ENCODE measurements at regions not wholly inside any gene's neighbourhood (a gene's known extent, or its start where the extent isn't known, plus 50 kb on each side); places are given as distances from the start of the nearest gene placed in this dataset.

GRCh38 chr4:38344929-38345328 is 319.1 kb upstream of the KLF3 start:
- Mint-ChIP-seq H3K4me3 (no peak overlapping the region), H3K4me1 (ENCODE audit: low read depth) (no peaks in the 10 kb centered on the region), H3K9me3 (peaks cover 24% of the 10 kb centered on the region), H3K27me3 (peaks cover 4% of the 10 kb centered on the region), H3K36me3 (ENCODE audit: low read depth) (peaks cover 6% of the 10 kb centered on the region), H3K27ac (no peak overlapping the region)

- Mint-ChIP-seq H3K27ac (no peak overlapping the region), H3K4me3 (no peak overlapping the region), H3K9me3 (peaks cover 36% of the 10 kb centered on the region), H3K27me3 (no peaks in the 10 kb centered on the region), H3K36me3 (ENCODE audit: low read depth) (peaks cover 6% of the 10 kb centered on the region), H3K4me1 (ENCODE audit: low read depth) (no peaks in the 10 kb centered on the region)
Measured at GRCh38 chr4:38347251-38347650, 316.7 kb upstream of the KLF3 start.

GRCh38 chr4:38354421-38354820 is 309.6 kb upstream of the KLF3 start:
- Mint-ChIP-seq H3K27ac (no peak overlapping the region), H3K27me3 (no peaks in the 10 kb centered on the region)

GRCh38 chr4:38354872-38355271 is 309.1 kb upstream of the KLF3 start:
- Mint-ChIP-seq H3K4me3 (no peak overlapping the region), H3K36me3 (ENCODE audit: low read depth) (no peaks in the 10 kb centered on the region), H3K27ac (no peak overlapping the region), H3K4me1 (ENCODE audit: low read depth) (no peaks in the 10 kb centered on the region), H3K9me3 (peaks cover 13% of the 10 kb centered on the region), H3K27me3 (no peaks in the 10 kb centered on the region)

More at GRCh38 chr4:38354421-38354820, 309.6 kb upstream of the KLF3 start:
- no peaks in the 10 kb centered on the region for H3K4me1 Mint-ChIP-seq (ENCODE audit: low read depth)
- H3K4me3 Mint-ChIP-seq: no peak overlapping the region
- H3K9me3 Mint-ChIP-seq: peaks cover 14% of the 10 kb centered on the region
- H3K36me3 Mint-ChIP-seq (ENCODE audit: low read depth): no peaks in the 10 kb centered on the region

- no peaks in the 10 kb centered on the region for H3K4me1 Mint-ChIP-seq (ENCODE audit: low read depth)
- H3K36me3 Mint-ChIP-seq (ENCODE audit: low read depth): no peaks in the 10 kb centered on the region
- H3K27me3 Mint-ChIP-seq: no peaks in the 10 kb centered on the region
- no peak overlapping the region for H3K4me3 Mint-ChIP-seq
- peaks cover under 1% of the 10 kb centered on the region for H3K9me3 Mint-ChIP-seq
- H3K27ac Mint-ChIP-seq: no peak overlapping the region
Measured at GRCh38 chr4:38356686-38357085, 307.3 kb upstream of the KLF3 start.

DNA sequence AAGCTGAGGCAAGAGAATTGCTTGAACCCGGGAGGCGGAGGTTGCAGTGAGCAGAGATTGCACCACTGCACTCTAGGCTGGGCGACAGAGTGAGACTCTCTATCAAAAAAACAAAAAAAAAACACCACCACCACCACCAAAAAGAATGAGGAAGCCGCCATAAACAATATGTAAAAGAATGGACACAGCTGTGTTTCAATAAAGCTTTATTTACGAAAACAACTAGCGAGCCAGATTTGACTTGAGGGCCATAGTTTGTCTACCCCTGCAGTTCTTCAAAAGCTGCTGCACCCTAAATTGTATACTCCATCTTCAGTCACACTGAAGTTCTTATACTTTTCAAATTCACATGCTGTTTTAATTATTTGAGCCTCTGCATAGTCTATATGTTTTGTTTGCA is 306.5 kb upstream of the KLF3 start:
- no peaks in the 10 kb centered on the region for H3K27me3 Mint-ChIP-seq
- no peaks in the 10 kb centered on the region for H3K36me3 Mint-ChIP-seq (ENCODE audit: low read depth)
- no peak overlapping the region for H3K27ac Mint-ChIP-seq
- no peaks in the 10 kb centered on the region for H3K9me3 Mint-ChIP-seq
- H3K4me1 Mint-ChIP-seq (ENCODE audit: low read depth): no peaks in the 10 kb centered on the region
- no peak overlapping the region for H3K4me3 Mint-ChIP-seq

- no peaks in the 10 kb centered on the region for H3K4me1 Mint-ChIP-seq (ENCODE audit: low read depth)
- H3K27me3 Mint-ChIP-seq: no peaks in the 10 kb centered on the region
- no peak overlapping the region for H3K27ac Mint-ChIP-seq
- H3K4me3 Mint-ChIP-seq: no peak overlapping the region
- H3K36me3 Mint-ChIP-seq (ENCODE audit: low read depth): no peaks in the 10 kb centered on the region
- no peaks in the 10 kb centered on the region for H3K9me3 Mint-ChIP-seq
Measured at GRCh38 chr4:38359113-38359512, 304.9 kb upstream of the KLF3 start.

- no peaks in the 10 kb centered on the region for H3K27me3 Mint-ChIP-seq
- no peak overlapping the region for H3K4me3 Mint-ChIP-seq
- H3K36me3 Mint-ChIP-seq (ENCODE audit: low read depth): no peaks in the 10 kb centered on the region
- no peak overlapping the region for H3K27ac Mint-ChIP-seq
- no peaks in the 10 kb centered on the region for H3K4me1 Mint-ChIP-seq (ENCODE audit: low read depth)
- H3K9me3 Mint-ChIP-seq: no peaks in the 10 kb centered on the region
Measured at GRCh38 chr4:38360201-38360600, 303.8 kb upstream of the KLF3 start.

DNA sequence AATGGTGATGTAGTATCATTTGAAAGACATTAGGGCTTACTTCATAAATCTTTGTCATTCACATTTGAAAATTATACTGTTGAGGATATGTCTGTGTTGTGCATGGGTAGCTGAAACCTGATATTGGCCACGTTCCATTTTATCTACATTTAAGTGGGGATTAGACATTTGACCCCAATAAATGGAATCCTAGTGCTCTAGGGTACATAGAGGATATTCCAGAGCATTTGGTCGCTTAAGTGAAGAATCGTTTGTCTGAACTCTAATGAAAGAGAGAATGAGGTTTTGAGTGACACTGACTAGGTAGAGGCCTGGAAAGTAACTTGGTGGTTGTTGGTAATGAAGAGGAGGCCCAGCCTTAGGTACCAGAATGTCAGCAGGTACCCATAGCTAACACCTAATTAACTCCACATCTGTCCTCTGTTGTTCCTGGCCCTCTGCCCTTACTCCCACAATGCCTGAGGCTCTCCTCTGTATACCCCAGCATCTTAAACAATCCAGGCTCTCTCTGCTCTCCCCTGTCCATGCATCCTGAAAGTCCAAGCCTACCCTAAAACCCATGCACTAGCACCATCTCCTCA is 299.5 kb upstream of the KLF3 start:
- Mint-ChIP-seq H3K9me3 (no peaks in the 10 kb centered on the region), H3K27ac (no peak overlapping the region), H3K36me3 (ENCODE audit: low read depth) (no peaks in the 10 kb centered on the region)

DNA sequence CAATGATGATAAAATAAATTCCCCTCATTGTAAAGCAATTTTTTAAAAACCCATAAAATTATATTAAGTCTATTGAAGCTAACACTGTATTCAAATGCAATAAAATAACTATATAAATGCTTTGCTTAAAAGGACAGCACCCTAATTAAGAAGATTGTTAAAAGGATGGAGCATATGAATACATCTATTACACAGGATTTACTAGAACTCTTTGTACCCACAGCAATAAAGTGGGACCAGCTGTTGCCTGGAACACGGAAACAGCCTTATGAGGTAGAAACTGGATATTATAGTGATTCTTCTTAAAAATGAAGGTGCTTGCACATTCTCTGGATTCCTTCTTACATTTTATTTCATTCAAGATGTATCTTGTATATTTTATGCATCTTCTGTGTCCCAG is 298.7 kb upstream of the KLF3 start:
- no peaks in the 10 kb centered on the region for H3K36me3 Mint-ChIP-seq (ENCODE audit: low read depth)
- H3K27me3 Mint-ChIP-seq: no peaks in the 10 kb centered on the region
- no peak overlapping the region for H3K27ac Mint-ChIP-seq
- peaks cover 11% of the 10 kb centered on the region for H3K4me1 Mint-ChIP-seq (ENCODE audit: low read depth)
- no peak overlapping the region for H3K4me3 Mint-ChIP-seq
- no peaks in the 10 kb centered on the region for H3K9me3 Mint-ChIP-seq

More for the DNA sequence above, 299.5 kb upstream of the KLF3 start:
- H3K27me3 Mint-ChIP-seq: no peaks in the 10 kb centered on the region
- no peak overlapping the region for H3K4me3 Mint-ChIP-seq
- H3K4me1 Mint-ChIP-seq (ENCODE audit: low read depth): peaks cover 11% of the 10 kb centered on the region

DNA sequence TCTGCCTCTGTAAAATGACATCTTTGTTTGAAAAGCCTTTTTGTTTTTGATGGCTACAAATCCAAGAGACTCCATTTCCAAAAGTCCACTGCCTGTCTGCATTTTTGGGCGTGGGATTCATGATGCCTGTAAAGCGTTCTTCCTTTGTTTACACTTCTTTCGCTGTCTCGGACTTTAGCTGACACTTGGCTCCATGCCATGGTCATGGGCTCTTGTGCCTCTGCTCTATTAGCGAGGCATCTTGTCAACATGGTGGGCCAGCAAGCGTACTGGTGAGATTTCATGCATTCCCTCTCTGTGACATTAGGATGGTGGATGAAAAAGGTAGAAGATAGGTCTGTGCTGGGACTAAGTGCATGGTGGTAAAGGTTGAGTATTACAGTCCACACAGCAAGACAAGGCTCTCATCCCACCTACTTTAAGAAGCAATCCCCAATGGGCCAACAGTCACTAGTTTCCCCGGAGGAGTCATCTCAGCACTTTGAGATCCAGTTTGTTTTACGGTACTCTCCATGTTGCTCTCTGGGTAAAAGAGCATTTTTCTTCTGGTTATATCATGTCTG is 298.2 kb upstream of the KLF3 start:
- H3K27ac Mint-ChIP-seq: no peak overlapping the region

GRCh38 chr4:38366456-38366855 is 297.5 kb upstream of the KLF3 start:
- Mint-ChIP-seq H3K9me3 (no peaks in the 10 kb centered on the region), H3K4me3 (no peak overlapping the region), H3K27ac (no peak overlapping the region), H3K27me3 (no peaks in the 10 kb centered on the region), H3K36me3 (ENCODE audit: low read depth) (no peaks in the 10 kb centered on the region), H3K4me1 (ENCODE audit: low read depth) (peaks cover 11% of the 10 kb centered on the region)

More for the DNA sequence above, 298.2 kb upstream of the KLF3 start:
- no peaks in the 10 kb centered on the region for H3K9me3 Mint-ChIP-seq
- H3K27me3 Mint-ChIP-seq: no peaks in the 10 kb centered on the region
- H3K36me3 Mint-ChIP-seq (ENCODE audit: low read depth): no peaks in the 10 kb centered on the region
- peaks cover 11% of the 10 kb centered on the region for H3K4me1 Mint-ChIP-seq (ENCODE audit: low read depth)
- H3K4me3 Mint-ChIP-seq: no peak overlapping the region

- no peaks in the 10 kb centered on the region for H3K27me3 Mint-ChIP-seq
- no peak overlapping the region for H3K4me3 Mint-ChIP-seq
- no peak overlapping the region for H3K27ac Mint-ChIP-seq
- no peaks in the 10 kb centered on the region for H3K36me3 Mint-ChIP-seq (ENCODE audit: low read depth)
- H3K4me1 Mint-ChIP-seq (ENCODE audit: low read depth): peaks cover 11% of the 10 kb centered on the region
- H3K9me3 Mint-ChIP-seq: no peaks in the 10 kb centered on the region
Measured at GRCh38 chr4:38366997-38367396, 297.0 kb upstream of the KLF3 start.

GRCh38 chr4:38367642-38368174 is 296.3 kb upstream of the KLF3 start:
- Mint-ChIP-seq H3K4me3 (no peak overlapping the region), H3K9me3 (peaks cover 5% of the 10 kb centered on the region), H3K36me3 (ENCODE audit: low read depth) (no peaks in the 10 kb centered on the region), H3K4me1 (ENCODE audit: low read depth) (peaks cover 11% of the 10 kb centered on the region), H3K27ac (no peak overlapping the region), H3K27me3 (no peaks in the 10 kb centered on the region)

- H3K36me3 Mint-ChIP-seq (ENCODE audit: low read depth): no peaks in the 10 kb centered on the region
- no peak overlapping the region for H3K4me3 Mint-ChIP-seq
- peaks cover 11% of the 10 kb centered on the region for H3K4me1 Mint-ChIP-seq (ENCODE audit: low read depth)
- H3K27ac Mint-ChIP-seq: peak overlapping the region; percentile 32
- H3K27me3 Mint-ChIP-seq: no peaks in the 10 kb centered on the region
- H3K9me3 Mint-ChIP-seq: peaks cover 5% of the 10 kb centered on the region
Measured at GRCh38 chr4:38368613-38369012, 295.4 kb upstream of the KLF3 start.

DNA sequence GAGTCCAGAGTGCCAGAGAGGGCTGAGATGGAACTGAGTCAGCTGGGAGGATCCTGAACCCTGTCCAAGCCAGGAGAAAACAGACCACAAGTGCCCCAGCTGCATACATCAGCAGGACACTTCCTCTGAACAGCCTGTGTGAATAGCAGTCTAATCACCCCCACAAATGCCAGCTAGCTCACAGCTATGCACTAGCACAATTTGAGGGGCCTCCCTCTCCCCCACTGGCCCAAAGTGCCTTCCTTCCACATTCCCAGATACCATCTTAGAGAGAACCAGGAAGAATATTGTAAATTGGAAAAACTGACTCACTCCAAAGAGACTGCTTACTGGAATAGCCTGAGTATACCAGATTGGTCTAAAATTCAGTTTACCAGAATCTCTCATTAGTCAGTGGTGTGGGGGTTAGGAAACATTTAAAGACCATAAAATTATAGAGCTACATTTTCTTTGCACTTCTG is 292.6 kb upstream of the KLF3 start:
- Mint-ChIP-seq H3K4me1 (ENCODE audit: low read depth) (peaks cover 11% of the 10 kb centered on the region), H3K27me3 (no peaks in the 10 kb centered on the region), H3K36me3 (ENCODE audit: low read depth) (no peaks in the 10 kb centered on the region), H3K4me3 (no peak overlapping the region), H3K27ac (no peak overlapping the region), H3K9me3 (peaks cover 5% of the 10 kb centered on the region)
